HepG2 (cell line): ENCODE measurements at regions not wholly inside any gene's neighbourhood (a gene's known extent, or its start where the extent isn't known, plus 50 kb on each side); places are given as distances from the start of the nearest gene placed in this dataset.

Experiments
- ATAC-seq: fragments of 200-7000 bp; cut with Tn5 transposase; 3 replicates; pipeline ENCODE4 v1.9.1; 2020; ENCODE audit warnings: mild to moderate bottlenecking, moderate library complexity
- BruUV-seq: library from RNA; stranded (reverse); fragments of 400-500 nt; replicated peaks from 2 replicates; lab custom pipeline; 2021; lab: Mats Ljungman, UMichigan
- CTCF ChIA-PET: fragments of 300-600 bp; formaldehyde crosslinking; extraction: SDS; loops from one replicate; lab custom pipeline; 2021; ENCODE audit warnings: low total read pairs, inconsistent platforms, low intra/inter-chr PET ratio; lab: Yijun Ruan, JAX
- POLR2A ChIA-PET: fragments of 350-600 bp; sonication (Branson Sonifier 250); formaldehyde crosslinking; loops from one replicate; lab custom pipeline; 2020; ENCODE audit warnings: antibody characterized with exemption, inconsistent platforms; lab: Yijun Ruan, JAX
- DNase-seq: peaks from one replicate; pipeline ENCODE4 v3.0.0-alpha.2; 2015; ENCODE audit warnings: low spot score
- FAIRE-seq: peaks from 3 replicates; lab custom pipeline; 2011; peaks lifted over from hg19 to GRCh38; lab: Jason Lieb, UNC
- H2AFZ ChIP-seq: one replicate; pipeline ENCODE4 v1.6.1; 2011; ENCODE audit warnings: low read length, inconsistent platforms
- H3K27ac ChIP-seq: fragments of 300-600 bp; 3 replicates; pipeline ENCODE4 v1.8.0; 2011; ENCODE audit warnings: mixed run types, mild to moderate bottlenecking, mixed read lengths, low read length, inconsistent platforms; ENCODE audit not compliant: insufficient read depth; ENCODE audit errors: extremely low read length
- H3K27me3 ChIP-seq, 2 experiments: fragments of 200-600 bp in 1 of 2; 2 replicates in 1 of 2; 3 replicates in 1 of 2; pipeline versions ENCODE4 v1.6.0 to v1.8.0; 2011; ENCODE audit warnings: low read length in 2 of 2, mild to moderate bottlenecking in 2 of 2, moderate library complexity in 2 of 2, inconsistent platforms in 1 of 2; ENCODE audit not compliant: insufficient read depth in 2 of 2, control insufficient read depth in 1 of 2
- H3K36me3 ChIP-seq, 2 experiments: fragments of 200-600 bp in 1 of 2; replicated peaks in 1 of 2; 2 replicates in 1 of 2; 3 replicates in 1 of 2; pipeline versions ENCODE4 v1.5.1 to v1.8.0; 2011; ENCODE audit warnings: low read length in 2 of 2, inconsistent platforms in 1 of 2; ENCODE audit not compliant: insufficient read depth in 2 of 2, control insufficient read depth in 1 of 2
- H3K4me1 ChIP-seq: 2 replicates; pipeline ENCODE4 v1.5.1; 2012; ENCODE audit warnings: low read length, inconsistent platforms; ENCODE audit not compliant: insufficient read depth
- H3K4me2 ChIP-seq: 2 replicates; pipeline ENCODE4 v1.6.0; 2011; ENCODE audit warnings: low read depth, low read length, inconsistent platforms
- H3K4me3 ChIP-seq, 3 experiments: fragments of 200-600 bp in 1 of 3; sonication (generic), shearing (Covaris generic) in 1 of 3; replicated peaks in 1 of 3; 2 replicates each; pipeline ENCODE4 v1.5.1; 2011 to 2016; ENCODE audit warnings: low read length in 3 of 3, inconsistent platforms in 2 of 3, low read depth in 2 of 3, mild to moderate bottlenecking in 2 of 3, control low read depth in 1 of 3, mixed read lengths in 1 of 3; ENCODE audit not compliant: insufficient read depth in 1 of 3
- H3K79me2 ChIP-seq: one replicate; pipeline ENCODE4 v1.6.1; 2011; ENCODE audit warnings: low read length, inconsistent platforms; ENCODE audit not compliant: insufficient read depth
- H3K9ac ChIP-seq: 2 replicates; pipeline ENCODE4 v1.6.0; 2011; ENCODE audit warnings: mild to moderate bottlenecking, low read depth, low read length, inconsistent platforms; ENCODE audit not compliant: insufficient read depth
- H3K9me3 ChIP-seq: 2 replicates; pipeline ENCODE4 v1.5.1; 2012; ENCODE audit warnings: mild to moderate bottlenecking, low read length
- H4K20me1 ChIP-seq: 2 replicates; pipeline ENCODE4 v1.6.0; 2011; ENCODE audit warnings: inconsistent platforms, mild to moderate bottlenecking, low read length, moderate library complexity; ENCODE audit not compliant: insufficient read depth
- ARHGAP35 ChIP-seq: sonication (generic); formaldehyde crosslinking; IDR thresholded peaks from 2 replicates; pipeline ENCODE4 v1.9.0; 2022; ENCODE audit warnings: mild to moderate bottlenecking, inconsistent platforms, moderate library complexity, missing genetic modification reagents, borderline replicate concordance
- BATF2 ChIP-seq: sonication (generic); formaldehyde crosslinking; IDR thresholded peaks from 2 replicates; pipeline ENCODE4 v1.8.0; 2022; ENCODE audit warnings: mild to moderate bottlenecking, missing genetic modification reagents, moderate library complexity
- E2F2 ChIP-seq: sonication (generic); formaldehyde crosslinking; IDR thresholded peaks from 2 replicates; pipeline ENCODE4 v1.4.0; 2020; ENCODE audit warnings: missing genetic modification reagents, borderline replicate concordance
- ETV5 ChIP-seq: IDR thresholded peaks from 2 replicates; pipeline ENCODE4 v1.6.1; 2018; ENCODE audit warnings: missing biosample characterization, missing genetic modification reagents, inconsistent platforms, borderline replicate concordance
- HNF1A ChIP-seq, 2 experiments: sonication (generic) in 1 of 2; formaldehyde crosslinking in 1 of 2; IDR thresholded peaks; 2 replicates each; pipeline versions ENCODE4 v1.4.0 to v1.6.1; 2016 to 2020; ENCODE audit warnings: borderline replicate concordance in 1 of 2, low read depth in 1 of 2, mild to moderate bottlenecking in 1 of 2, missing genetic modification reagents in 1 of 2
- MXI1 ChIP-seq: IDR thresholded peaks from 3 replicates; pipeline ENCODE4 v1.6.1; 2012; ENCODE audit warnings: low read depth, low read length, inconsistent platforms, borderline replicate concordance
- NFIC ChIP-seq: IDR thresholded peaks from 2 replicates; pipeline ENCODE4 v1.6.1; 2012; ENCODE audit warnings: mild to moderate bottlenecking, low read length, inconsistent platforms
- SMARCC2 ChIP-seq: fragments of 450-650 bp; IDR thresholded peaks from 2 replicates; pipeline ENCODE4 v1.6.1; 2017; ENCODE audit warnings: antibody characterized with exemption, mild to moderate bottlenecking
- SP5 ChIP-seq: IDR thresholded peaks from 2 replicates; pipeline ENCODE4 v1.6.1; 2016; ENCODE audit warnings: low read depth, borderline replicate concordance
- ZNF10 ChIP-seq: sonication (generic); formaldehyde crosslinking; IDR thresholded peaks from 2 replicates; pipeline ENCODE4 v1.4.0; 2020; ENCODE audit warnings: mild to moderate bottlenecking, low read depth, missing genetic modification reagents, borderline replicate concordance
- ZNF136 ChIP-seq: sonication (generic); formaldehyde crosslinking; IDR thresholded peaks from 2 replicates; pipeline ENCODE4 v1.8.1; 2022; ENCODE audit warnings: low read depth, mild to moderate bottlenecking, moderate library complexity, missing genetic modification reagents
- ZNF337 ChIP-seq: sonication (generic); formaldehyde crosslinking; IDR thresholded peaks from 2 replicates; pipeline ENCODE4 v1.5.1; 2020; ENCODE audit warnings: missing genetic modification reagents, low read depth, mild to moderate bottlenecking, borderline replicate concordance
- ZNF451 ChIP-seq: sonication (generic); formaldehyde crosslinking; IDR thresholded peaks from 2 replicates; pipeline ENCODE4 v1.5.0; 2020; ENCODE audit warnings: mild to moderate bottlenecking, missing genetic modification reagents
- ZNF574 ChIP-seq: sonication (generic); formaldehyde crosslinking; IDR thresholded peaks from 2 replicates; pipeline ENCODE4 v1.4.0; 2020; ENCODE audit warnings: missing genetic modification reagents
- ZNF775 ChIP-seq: sonication (generic); formaldehyde crosslinking; IDR thresholded peaks from 2 replicates; pipeline ENCODE4 v1.4.0; 2020; ENCODE audit warnings: missing genetic modification reagents, mild to moderate bottlenecking, moderate library complexity, borderline replicate concordance
- WGBS: methylation state at CpG from one replicate; pipeline ENCODE4 v1.1.6; 2017; ENCODE audit warnings: low lambda C conversion rate; 5-methylcytosine and 5-hydroxymethylcytosine counted together
- in situ Hi-C: cut with HindIII; loops from 2 replicates; pipeline ENCODE4 v1.10.0; 2017; ENCODE audit warnings: low pct_unique_long_range_greater_than_20kb; ENCODE audit not compliant: extremely low pct_ligation_motif_present
- intact Hi-C: fragments of 100-400 bp; cut with micrococcal nuclease; formaldehyde crosslinking; loops from one replicate; pipeline ENCODE4 v1.10.0; 2022; ENCODE audit not compliant: unreplicated experiment

- 22% methylated on average over 9 of the region's 9 CpGs for WGBS
- CTCF ChIA-PET, result no interaction called here
These were observed 480.0 kb downstream of the NLGN4X start for GRCh38 chrX:5748586-5749150.

More at GRCh38 chrX:5748586-5749150, 480.0 kb downstream of the NLGN4X start:
- no peaks in the 10 kb centered on the region for H3K4me1 ChIP-seq
- intact Hi-C loops, result no loop called here
- no peaks in the 10 kb centered on the region for H3K27me3 ChIP-seq
- no peak for DNase-seq
- H3K4me3 ChIP-seq, result no peak overlapping the region
- H3K9me3 ChIP-seq, result peaks cover 28% of the 10 kb centered on the region; the same call in 1 of the 2 replicates
- H3K9ac ChIP-seq, result no peak overlapping the region
- no peak overlapping the region for H3K27ac ChIP-seq
- in situ Hi-C loops, result no loop called here
- no peak for FAIRE-seq
- H3K36me3 ChIP-seq, result no peaks in the 10 kb centered on the region
- BruUV-seq, result no TSS peak
- no peak for TF ChIP-seq MXI1
- TF ChIP-seq ZNF10 (CRISPR knock-in tag), result no peak
- TF ChIP-seq ZNF574 (CRISPR knock-in tag), result no peak
- no peak for TF ChIP-seq ETV5 (CRISPR knock-in tag)
- no peak for TF ChIP-seq ARHGAP35 (CRISPR knock-in tag)
- no peak for TF ChIP-seq SP5 (CRISPR knock-in tag)
- no peak for TF ChIP-seq ZNF136 (CRISPR knock-in tag)
- TF ChIP-seq ZNF451 (CRISPR knock-in tag), result no peak
- TF ChIP-seq ZNF337 (CRISPR knock-in tag), result no peak
- no peak for TF ChIP-seq E2F2 (CRISPR knock-in tag)
- no peak for TF ChIP-seq SMARCC2
- TF ChIP-seq BATF2 (CRISPR knock-in tag), result no peak
- TF ChIP-seq HNF1A (IDR thresholded peaks at IDR 0.05; ENCODE audit: low read depth), result no peak
- no peak for TF ChIP-seq HNF1A (CRISPR knock-in tag; IDR thresholded peaks at IDR 0.05; ENCODE audit: borderline replicate concordance)
- no peak for TF ChIP-seq NFIC
- TF ChIP-seq ZNF775 (CRISPR knock-in tag), result no peak
- no peaks in the 10 kb centered on the region for H4K20me1 ChIP-seq
- POLR2A ChIA-PET, result no interaction called here
- H2AFZ ChIP-seq, result no peak overlapping the region
- H3K79me2 ChIP-seq, result no peaks in the 10 kb centered on the region
- no peak for ATAC-seq
- no peak overlapping the region for H3K4me2 ChIP-seq
